GM19023 (cell line): ENCODE measurements at regions not wholly inside any gene's neighbourhood (a gene's known extent, or its start where the extent isn't known, plus 50 kb on each side); places are given as distances from the start of the nearest gene placed in this dataset.

ENCODE experiments used
- ATAC-seq: cut with Tn5 transposase; IDR thresholded peaks from one replicate; pipeline ENCODE4 v1.9.1; 2021; ENCODE audit warnings: mild to moderate bottlenecking, moderate library complexity; ENCODE audit not compliant: unreplicated experiment

DNA sequence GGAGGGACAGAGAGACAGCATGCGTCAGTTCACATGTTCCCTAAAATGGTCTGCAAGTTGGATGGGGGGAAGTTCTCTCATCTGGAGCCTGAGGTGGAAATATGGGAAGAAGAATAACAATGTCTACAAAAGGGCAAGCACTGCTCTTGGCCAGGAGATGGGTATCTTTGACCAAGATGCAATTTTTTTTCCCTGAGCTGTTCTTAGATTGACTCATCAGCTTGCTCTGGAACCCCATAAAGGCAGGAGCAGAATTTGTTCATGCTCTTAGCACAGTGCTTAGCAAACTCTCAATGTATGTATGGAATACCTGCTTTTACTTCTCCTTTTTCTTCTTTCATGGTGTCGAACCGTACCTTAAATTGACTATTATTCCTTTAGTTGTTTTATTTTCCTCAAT, 90.5 kb upstream of the ZNF827 start:
- ATAC-seq, result no peak

DNA sequence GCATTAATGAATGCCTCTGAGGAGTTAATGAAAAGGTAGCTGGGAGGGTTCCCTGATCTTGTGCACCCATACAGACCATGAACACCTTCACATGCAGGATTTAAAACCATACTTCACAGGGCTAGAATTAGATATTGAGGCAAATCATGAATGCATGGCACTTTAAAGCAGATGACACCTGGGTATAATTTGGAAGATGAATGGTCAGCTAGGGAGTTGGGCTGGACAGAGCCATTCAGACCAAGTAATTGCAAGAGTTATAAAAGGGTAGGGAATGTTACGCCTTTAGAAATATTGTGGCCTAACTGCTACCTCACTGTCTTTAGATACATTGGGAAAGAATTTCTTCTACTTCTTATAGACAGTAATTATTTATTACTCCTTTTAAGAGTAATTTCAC, 89.1 kb upstream of the ZNF827 start:
- ATAC-seq, result no peak

DNA sequence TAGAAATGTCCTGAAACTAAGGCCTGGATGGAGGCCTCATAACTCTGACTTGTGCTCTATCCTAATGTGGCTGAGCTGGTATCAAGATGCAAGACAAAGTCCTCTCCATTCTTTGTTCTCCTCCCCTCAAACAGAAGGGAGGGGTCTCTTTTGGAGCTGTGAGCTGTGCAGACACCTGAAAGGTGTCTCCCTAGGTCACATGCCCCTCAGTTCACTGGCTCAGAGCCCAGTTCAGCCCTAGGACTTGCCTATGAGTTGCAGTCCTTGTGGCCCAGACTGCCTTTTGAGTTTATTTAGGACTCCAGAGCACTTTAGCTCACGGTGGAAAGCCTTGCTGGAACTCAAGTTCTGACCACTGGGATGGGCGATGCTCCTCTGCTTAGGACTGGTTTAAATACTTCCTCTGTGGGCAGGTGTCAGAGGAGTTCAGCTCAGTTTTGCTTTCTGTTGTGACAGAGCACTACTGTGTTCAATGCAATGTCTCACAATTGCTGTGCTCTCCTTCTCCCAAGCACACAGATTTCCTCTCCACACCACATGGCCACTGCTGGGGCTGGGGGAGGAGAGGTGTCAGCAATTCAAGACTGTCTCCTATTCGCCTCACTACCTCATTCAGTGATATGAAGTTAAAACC, 84.8 kb upstream of the ZNF827 start:
- peak; percentile 99 for ATAC-seq

DNA sequence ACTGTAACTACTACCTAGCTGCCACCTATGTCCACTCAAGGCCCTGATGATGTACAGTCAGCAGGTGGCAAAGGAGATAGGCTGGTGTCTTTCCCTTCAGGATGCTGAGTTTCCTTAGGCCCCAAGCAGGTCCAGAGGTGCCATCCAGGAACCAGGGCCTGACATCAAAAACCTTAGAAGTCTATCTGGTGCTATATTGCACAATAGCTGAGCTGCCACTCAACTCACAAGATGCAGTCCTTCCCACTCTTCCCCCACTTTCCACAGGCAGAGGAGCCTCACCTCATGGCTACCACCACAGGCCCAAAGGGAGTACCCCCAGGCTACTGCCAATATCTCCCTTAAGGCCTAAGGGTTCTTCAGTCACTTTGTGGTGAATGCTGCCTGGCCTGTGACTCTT, 83.9 kb upstream of the ZNF827 start:
- ATAC-seq, result no peak

DNA sequence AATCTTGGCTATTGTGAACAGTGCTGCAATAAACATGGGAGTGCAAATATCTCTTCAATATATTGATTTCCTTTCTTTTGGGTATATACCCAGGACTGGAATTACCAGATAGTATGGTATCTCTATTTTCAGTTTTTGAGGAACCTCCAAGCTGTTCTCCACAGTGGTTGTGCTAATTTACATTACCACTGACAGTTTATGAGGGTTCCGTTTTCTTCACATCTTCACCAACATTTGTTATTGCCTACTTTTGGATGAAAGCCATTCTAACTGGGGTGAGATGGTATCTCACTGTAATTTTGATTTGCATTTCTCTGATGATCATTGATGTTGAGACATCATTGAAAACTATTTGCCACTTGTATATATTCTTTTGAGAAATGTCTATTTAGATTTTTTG, 79.6 kb upstream of the ZNF827 start:
- no peak for ATAC-seq

DNA sequence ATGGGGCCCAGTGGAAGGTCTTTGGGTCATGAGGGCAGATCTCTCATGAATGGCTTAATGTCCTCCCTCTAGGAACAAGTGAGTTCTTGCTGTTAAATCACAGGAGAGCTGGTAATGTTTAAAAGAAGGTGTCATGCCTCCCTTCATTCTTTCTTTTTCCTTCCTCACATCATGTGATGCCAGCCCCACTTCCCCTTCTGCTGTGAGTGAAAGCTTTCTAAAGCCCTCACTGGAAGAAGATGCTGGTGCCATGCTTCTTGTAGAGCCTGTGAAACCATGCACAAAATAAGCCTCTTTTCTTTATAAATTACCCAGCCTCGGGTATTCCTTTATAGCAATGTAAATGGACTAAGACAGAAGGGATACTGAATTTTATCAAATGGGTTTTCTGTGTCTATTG, 66.1 kb upstream of the ZNF827 start:
- no peak for ATAC-seq

DNA sequence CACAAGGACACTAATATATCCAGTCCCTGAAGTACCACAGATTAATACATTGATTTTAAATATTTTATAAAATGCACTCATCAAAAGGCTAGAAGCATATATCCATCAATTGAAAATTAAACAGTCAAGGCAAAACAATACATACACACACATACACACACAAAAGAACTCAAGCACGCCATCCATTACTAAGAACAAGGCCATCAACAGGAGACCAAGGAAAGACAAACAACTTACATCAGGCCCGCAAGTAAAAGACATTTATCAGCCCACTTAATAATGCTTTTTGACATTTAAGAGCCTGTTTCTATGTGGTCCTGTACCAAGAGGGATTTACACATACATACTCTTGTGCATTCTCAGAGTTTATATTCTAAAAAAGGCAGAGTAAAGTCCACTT, 50.0 kb upstream of the ZNF827 start:
- ATAC-seq, result no peak
